CD14-positive monocyte (primary cell): ENCODE measurements at regions not wholly inside any gene's neighbourhood (a gene's known extent, or its start where the extent isn't known, plus 50 kb on each side); places are given as distances from the start of the nearest gene placed in this dataset.

Experiments
- DNase-seq, 3 donors: peaks; one replicate each; pipeline ENCODE4 v3.0.0-alpha.2; 2011 to 2022
- H2AFZ ChIP-seq: 2 replicates; pipeline ENCODE4 v1.6.0; 2012; ENCODE audit warnings: mild to moderate bottlenecking, low read depth, low read length, inconsistent platforms; ENCODE audit not compliant: insufficient read depth, poor library complexity, severe bottlenecking
- H3K27ac ChIP-seq, 2 donors: 1 replicate in 1 of 2; 2 replicates in 1 of 2; pipeline ENCODE4 v1.5.1; 2012 to 2013; ENCODE audit warnings: low read length in 2 of 2, control low read depth in 1 of 2, inconsistent platforms in 1 of 2, low read depth in 1 of 2, mild to moderate bottlenecking in 1 of 2
- H3K27me3 ChIP-seq, 2 donors: one replicate each; pipeline versions ENCODE4 v1.6.0 to v1.6.1; 2011 to 2013; ENCODE audit warnings: low read length in 2 of 2; ENCODE audit not compliant: control insufficient read depth in 2 of 2, insufficient read depth in 2 of 2
- H3K36me3 ChIP-seq, 2 donors: replicated peaks in 1 of 2; 1 replicate in 1 of 2; 2 replicates in 1 of 2; pipeline versions ENCODE4 v1.5.1 to v1.6.1; 2012 to 2013; ENCODE audit warnings: low read length in 2 of 2, control low read depth in 1 of 2, inconsistent platforms in 1 of 2, mild to moderate bottlenecking in 1 of 2; ENCODE audit not compliant: insufficient read depth in 2 of 2, control insufficient read depth in 1 of 2
- H3K4me1 ChIP-seq, 2 donors: 1 replicate in 1 of 2; 2 replicates in 1 of 2; pipeline versions ENCODE4 v1.5.1 to v1.6.1; 2012 to 2013; ENCODE audit warnings: low read length in 2 of 2, control low read depth in 1 of 2, inconsistent platforms in 1 of 2, mild to moderate bottlenecking in 1 of 2, moderate library complexity in 1 of 2; ENCODE audit not compliant: insufficient read depth in 2 of 2, control insufficient read depth in 1 of 2
- H3K4me2 ChIP-seq: replicated peaks from 2 replicates; pipeline ENCODE3; 2012; ENCODE audit warnings: low read length, moderate library complexity, mild to moderate bottlenecking; ENCODE audit not compliant: poor library complexity, severe bottlenecking; ENCODE audit errors: extremely low read depth
- H3K4me3 ChIP-seq, 3 experiments: fragments of 200-600 bp in 1 of 3; sonication (generic) in 1 of 3; replicated peaks in 1 of 3; 1 replicate in 2 of 3; 2 replicates in 1 of 3; pipeline ENCODE4 v1.5.1; 2011 to 2013; ENCODE audit warnings: low read length in 3 of 3, mild to moderate bottlenecking in 3 of 3, control low read depth in 2 of 3, low read depth in 2 of 3, inconsistent platforms in 1 of 3, moderate library complexity in 1 of 3
- H3K79me2 ChIP-seq: 2 replicates; pipeline ENCODE4 v1.6.0; 2012; ENCODE audit warnings: mild to moderate bottlenecking, control low read depth, inconsistent platforms, low read length, moderate library complexity; ENCODE audit not compliant: insufficient read depth
- H3K9ac ChIP-seq: 2 replicates; pipeline ENCODE4 v1.6.0; 2017; ENCODE audit warnings: low read length, mild to moderate bottlenecking; ENCODE audit not compliant: insufficient read depth, poor library complexity, severe bottlenecking
- H3K9me3 ChIP-seq, 2 donors: replicated peaks in 1 of 2; 1 replicate in 1 of 2; 2 replicates in 1 of 2; pipeline versions ENCODE4 v1.5.1 to v1.6.1; 2012 to 2013; ENCODE audit warnings: low read length in 2 of 2, control low read depth in 1 of 2; ENCODE audit not compliant: control insufficient read depth in 1 of 2, insufficient read depth in 1 of 2
- H4K20me1 ChIP-seq: 2 replicates; pipeline ENCODE4 v1.6.0; 2012; ENCODE audit warnings: mild to moderate bottlenecking, low read length, control low read depth, moderate library complexity; ENCODE audit not compliant: insufficient read depth
- H3K27ac Mint-ChIP-seq, 7 donors: one replicate each; pipeline ENCODE4 v1.8.0; 2020; ENCODE audit warnings: mild to moderate bottlenecking in 7 of 7, mixed read lengths in 7 of 7, moderate library complexity in 6 of 7, inconsistent platforms in 2 of 7
- H3K27me3 Mint-ChIP-seq, 3 donors: one replicate each; pipeline ENCODE4 v1.8.0; 2021 to 2022; ENCODE audit warnings: low read depth in 3 of 3, mild to moderate bottlenecking in 3 of 3, mixed read lengths in 3 of 3, moderate library complexity in 3 of 3, inconsistent platforms in 1 of 3
- H3K36me3 Mint-ChIP-seq, 2 donors: one replicate each; pipeline ENCODE4 v1.8.0; 2020; ENCODE audit warnings: mixed read lengths in 2 of 2, inconsistent platforms in 1 of 2, mild to moderate bottlenecking in 1 of 2
- H3K4me1 Mint-ChIP-seq: one replicate; pipeline ENCODE4 v1.8.0; 2020; ENCODE audit warnings: mild to moderate bottlenecking, mixed read lengths
- H3K4me3 Mint-ChIP-seq, 2 donors: one replicate each; pipeline ENCODE4 v1.8.0; 2020; ENCODE audit warnings: mild to moderate bottlenecking in 2 of 2, mixed read lengths in 2 of 2, moderate library complexity in 1 of 2
- H3K9me3 Mint-ChIP-seq, 7 donors: one replicate each; pipeline ENCODE4 v1.8.0; 2020 to 2022; ENCODE audit warnings: mixed read lengths in 7 of 7, mild to moderate bottlenecking in 6 of 7, moderate library complexity in 6 of 7, inconsistent platforms in 2 of 7
- CTCF ChIP-seq: fragments of 200-600 bp; IDR thresholded peaks from one replicate; pipeline ENCODE4 v1.8.0; 2022; ENCODE audit warnings: antibody characterized with exemption, mild to moderate bottlenecking
- WGBS: methylation state at CpG from one replicate; pipeline ENCODE4 v1.1.5; 2013; ENCODE audit warnings: missing lambda C conversion rate; ENCODE audit not compliant: insufficient coverage; 5-methylcytosine and 5-hydroxymethylcytosine counted together
- intact Hi-C, 2 donors: fragments of 100-400 bp; cut with micrococcal nuclease; formaldehyde crosslinking; loops; one replicate each; pipeline versions ENCODE4 v1.15.0 to v1.15.1; 2023

GRCh38 chr6:14748679-14749078 lies 497.2 kb upstream of the JARID2 start:
- peaks cover 21% of the 10 kb centered on the region for H3K4me1 Mint-ChIP-seq
- intact Hi-C loops, result no loop called here

GRCh38 chr6:14750059-14750661 lies 495.7 kb upstream of the JARID2 start:
- 93% methylated on average over 3 of the region's 6 CpGs for WGBS
- H2AFZ ChIP-seq, result peak overlapping the region; percentile 3
- Mint-ChIP-seq H3K36me3 (no peaks in the 10 kb centered on the region), H3K9me3 (peaks cover 0 to 2% (median 0%) of the 10 kb centered on the region in 7 donors), H3K27me3 (peaks cover 0 to 2% (median 2%) of the 10 kb centered on the region in 3 donors), H3K27ac (peak overlapping the region in 1 of 7 donors; percentile 54), H3K4me3 (no peak overlapping the region), H3K4me1 (peaks cover 10% of the 10 kb centered on the region)
- H4K20me1 ChIP-seq, result no peaks in the 10 kb centered on the region
- no peak overlapping the region for H3K9ac ChIP-seq
- peaks cover 0 to 6% of the 10 kb centered on the region in 2 donors for H3K4me1 ChIP-seq
- H3K9me3 ChIP-seq, result no peaks in the 10 kb centered on the region
- no peaks in the 10 kb centered on the region for H3K36me3 ChIP-seq
- no peak for DNase-seq
- no peak for TF ChIP-seq CTCF
- intact Hi-C loops, result no loop called here
- H3K27me3 ChIP-seq, result no peaks in the 10 kb centered on the region
- H3K4me3 ChIP-seq, result no peak overlapping the region
- H3K27ac ChIP-seq, result no peak overlapping the region
- H3K4me2 ChIP-seq, result no peak overlapping the region
- H3K79me2 ChIP-seq, result no peaks in the 10 kb centered on the region

More at GRCh38 chr6:14748679-14749078, 497.2 kb upstream of the JARID2 start:
- no peak overlapping the region for H3K4me3 Mint-ChIP-seq
- Histone ChIP-seq H3K4me3 (no peak overlapping the region), H3K9me3 (no peaks in the 10 kb centered on the region), H3K79me2 (no peaks in the 10 kb centered on the region), H3K27me3 (no peaks in the 10 kb centered on the region), H3K27ac (no peak overlapping the region), H3K4me1 (peaks cover under 1 to 15% of the 10 kb centered on the region in 2 donors), H2AFZ (no peak overlapping the region), H3K4me2 (no peak overlapping the region), H4K20me1 (no peaks in the 10 kb centered on the region), H3K36me3 (no peaks in the 10 kb centered on the region), H3K9ac (no peak overlapping the region)
- H3K36me3 Mint-ChIP-seq, result peaks cover 0 to 3% of the 10 kb centered on the region in 2 donors
- H3K27me3 Mint-ChIP-seq, result peaks cover 0 to 2% (median 2%) of the 10 kb centered on the region in 3 donors
- peaks cover 0 to 2% (median 0%) of the 10 kb centered on the region in 7 donors for H3K9me3 Mint-ChIP-seq
- peak overlapping the region in 3 of 7 donors; percentile 12 to 55 (median 43) for H3K27ac Mint-ChIP-seq
- no peak for DNase-seq
- no peak for TF ChIP-seq CTCF
- no CpG with 5 or more reads among the region's 4 CpGs for whole genome bisulfite sequencing
